ENCODE measurements at regions not wholly inside any gene's neighbourhood (a gene's known extent, or its start where the extent isn't known, plus 50 kb on each side); places are given as distances from the start of the nearest gene placed in this dataset.

DNA sequence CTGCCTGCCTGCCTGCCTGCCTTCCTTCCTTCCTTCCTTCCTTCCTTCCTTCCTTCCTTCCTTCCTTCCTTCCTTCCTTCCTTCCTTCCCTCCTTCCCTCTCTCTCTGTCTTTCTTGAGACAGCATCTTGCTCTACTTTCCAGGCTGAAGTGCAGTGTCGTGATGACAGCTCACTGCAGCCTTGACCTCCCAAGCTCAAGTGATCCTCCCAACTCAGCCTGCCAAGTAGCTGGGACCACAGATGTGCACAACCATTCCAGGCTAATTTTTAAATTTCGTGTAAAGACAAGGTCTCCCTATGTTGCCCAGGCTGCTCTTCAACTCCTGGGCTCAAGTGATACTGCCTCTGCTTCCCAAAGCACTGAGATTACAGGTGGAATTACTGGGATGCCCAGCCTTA is 328.2 kb upstream of the SORL1-AS1 start:
- no peak overlapping the region for H2AFZ ChIP-seq (ENCODE audit: low read depth)
- 59% methylated on average over 2 of the region's 2 CpGs for WGBS (ENCODE audit: low lambda C conversion rate)
- POLR2A ChIA-PET, result no interaction called here
- no peaks in the 10 kb centered on the region for H3K36me3 ChIP-seq (replicated peaks in 1 of 2; ENCODE audit: control insufficient read depth in 1 of 2, insufficient read depth in 2 of 2, low read length in 1 of 2)
- no peak overlapping the region for H3K4me2 ChIP-seq
- TF ChIP-seq RCOR1 (IDR thresholded peaks at IDR 0.05; ENCODE audit: low read length) (no peak), TCF12 (IDR thresholded peaks at IDR 0.05) (no peak), RFX5 (IDR thresholded peaks at IDR 0.05; ENCODE audit: low read length) (no peak), SMC3 (IDR thresholded peaks at IDR 0.05; ENCODE audit: low read depth, low read length) (no peak), GABPA (IDR thresholded peaks at IDR 0.05; ENCODE audit: low read depth) (no peak), MXI1 (IDR thresholded peaks at IDR 0.05; ENCODE audit: low read depth, low read length) (no peak), JUND (IDR thresholded peaks at IDR 0.05) (no peak), YY1 (IDR thresholded peaks at IDR 0.05; ENCODE audit: low read depth) (no peak), EP300 (IDR thresholded peaks at IDR 0.05; ENCODE audit: borderline replicate concordance in 1 of 2, low read depth in 1 of 2, low read length in 1 of 2) (no peak), TEAD4 (IDR thresholded peaks at IDR 0.05; ENCODE audit: borderline replicate concordance, insufficient read depth) (no peak), POLR2AphosphoS5 (IDR thresholded peaks at IDR 0.05; ENCODE audit: low read depth, low read length) (no peak), EZH2phosphoT487 (IDR thresholded peaks at IDR 0.05; ENCODE audit: borderline replicate concordance, low read depth) (no peak)
- TF ChIP-seq, protein P1, sequence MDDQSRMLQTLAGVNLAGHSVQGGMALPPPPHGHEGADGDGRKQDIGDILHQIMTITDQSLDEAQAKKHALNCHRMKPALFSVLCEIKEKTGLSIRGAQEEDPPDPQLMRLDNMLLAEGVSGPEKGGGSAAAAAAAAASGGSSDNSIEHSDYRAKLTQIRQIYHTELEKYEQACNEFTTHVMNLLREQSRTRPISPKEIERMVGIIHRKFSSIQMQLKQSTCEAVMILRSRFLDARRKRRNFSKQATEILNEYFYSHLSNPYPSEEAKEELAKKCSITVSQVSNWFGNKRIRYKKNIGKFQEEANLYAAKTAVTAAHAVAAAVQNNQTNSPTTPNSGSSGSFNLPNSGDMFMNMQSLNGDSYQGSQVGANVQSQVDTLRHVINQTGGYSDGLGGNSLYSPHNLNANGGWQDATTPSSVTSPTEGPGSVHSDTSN (IDR thresholded peaks at IDR 0.05), result no peak
- H3K4me3 ChIP-seq (ENCODE audit: low read depth in 2 of 2, low read length in 1 of 2), result no peak overlapping the region
- peaks cover 4% of the 10 kb centered on the region; the same call in 1 of the 2 replicates for H3K9me3 ChIP-seq
- H3K9me2 ChIP-seq, result no peaks in the 10 kb centered on the region
- CTCF ChIA-PET, result no interaction called here
- H3K9ac ChIP-seq, result no peak overlapping the region
- H3K27me3 ChIP-seq (ENCODE audit: insufficient read depth), result no peaks in the 10 kb centered on the region
- H3K79me2 ChIP-seq (ENCODE audit: insufficient read depth), result no peaks in the 10 kb centered on the region
- peaks cover 9% of the 10 kb centered on the region for H3F3A ChIP-seq (replicated peaks; ENCODE audit: insufficient read depth)
- DNase-seq, result no peak
- peaks cover 0 to 10% of the 10 kb centered on the region in 2 experiments; a peak in 2 of 4 replicates for H3K4me1 ChIP-seq (ENCODE audit: control insufficient read depth in 1 of 2, insufficient read depth in 2 of 2, low read depth in 1 of 2, low read length in 1 of 2)
- H4K20me1 ChIP-seq (ENCODE audit: insufficient read depth), result no peaks in the 10 kb centered on the region
- no peak overlapping the region for H3K27ac ChIP-seq (ENCODE audit: low read depth in 2 of 2, low read length in 1 of 2)

DNA sequence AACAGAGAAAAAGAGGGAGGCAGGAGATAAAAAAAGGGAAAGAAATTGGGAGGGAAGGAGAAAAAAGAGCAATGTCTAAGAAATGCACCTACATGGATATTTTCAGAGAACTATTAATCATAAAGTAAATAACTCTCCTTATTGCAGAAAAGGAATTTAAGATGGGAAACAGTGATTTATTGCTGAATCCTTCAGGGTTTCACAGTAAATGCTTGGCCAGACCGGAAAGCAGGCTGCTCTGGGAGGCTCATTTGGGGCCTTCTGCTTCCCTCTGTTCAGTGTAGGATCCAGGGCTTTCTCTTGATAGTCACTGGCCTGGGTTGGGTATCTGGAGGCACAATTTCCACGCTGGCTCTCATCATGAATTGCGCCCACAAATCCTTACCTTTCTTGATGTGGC is 324.3 kb upstream of the SORL1-AS1 start:
- H3K4me2 ChIP-seq, result peak overlapping the region; percentile 48; the same call in 1 of the 2 replicates
- TF ChIP-seq, protein P1 (IDR thresholded peaks at IDR 0.05), result peak; percentile 56
- TF ChIP-seq, protein P2, sequence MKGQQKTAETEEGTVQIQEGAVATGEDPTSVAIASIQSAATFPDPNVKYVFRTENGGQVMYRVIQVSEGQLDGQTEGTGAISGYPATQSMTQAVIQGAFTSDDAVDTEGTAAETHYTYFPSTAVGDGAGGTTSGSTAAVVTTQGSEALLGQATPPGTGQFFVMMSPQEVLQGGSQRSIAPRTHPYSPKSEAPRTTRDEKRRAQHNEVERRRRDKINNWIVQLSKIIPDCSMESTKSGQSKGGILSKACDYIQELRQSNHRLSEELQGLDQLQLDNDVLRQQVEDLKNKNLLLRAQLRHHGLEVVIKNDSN (IDR thresholded peaks at IDR 0.05; ENCODE audit: borderline replicate concordance, low read depth), result no peak
- no peak for DNase-seq
- CTCF ChIA-PET, result interaction anchor here (0.9 kb wide), 1 partner anchor 582 kb away, joined by 3 read pairs; no protein-coding TSS in a partner anchor
- H3K27me3 ChIP-seq (ENCODE audit: insufficient read depth), result no peaks in the 10 kb centered on the region
- H3K4me3 ChIP-seq (ENCODE audit: low read depth in 2 of 2, low read length in 1 of 2), result no peak overlapping the region
- H3K9me3 ChIP-seq, result no peaks in the 10 kb centered on the region
- peak overlapping the region; percentile 53 to 62; a peak in 3 of 4 replicates for H3K27ac ChIP-seq (ENCODE audit: low read depth in 2 of 2, low read length in 1 of 2)
- no peak overlapping the region for H3K9ac ChIP-seq
- POLR2A ChIA-PET, result no interaction called here
- no peaks in the 10 kb centered on the region for H3K79me2 ChIP-seq (ENCODE audit: insufficient read depth)
- H3K36me3 ChIP-seq (replicated peaks in 1 of 2; ENCODE audit: control insufficient read depth in 1 of 2, insufficient read depth in 2 of 2, low read length in 1 of 2), result no peaks in the 10 kb centered on the region
- 74% methylated on average over 3 of the region's 3 CpGs for WGBS (ENCODE audit: low lambda C conversion rate)
- peaks cover 0 to 10% of the 10 kb centered on the region in 2 experiments; a peak in 2 of 4 replicates for H3K4me1 ChIP-seq (ENCODE audit: control insufficient read depth in 1 of 2, insufficient read depth in 2 of 2, low read depth in 1 of 2, low read length in 1 of 2)
- peaks cover 9% of the 10 kb centered on the region for H3F3A ChIP-seq (replicated peaks; ENCODE audit: insufficient read depth)
- peak overlapping the region; percentile 77 for H2AFZ ChIP-seq (ENCODE audit: low read depth)
- H3K9me2 ChIP-seq, result no peaks in the 10 kb centered on the region
- no peaks in the 10 kb centered on the region for H4K20me1 ChIP-seq (ENCODE audit: insufficient read depth)
